IPS-15b (cell line): ENCODE measurements at regions not wholly inside any gene's neighbourhood (a gene's known extent, or its start where the extent isn't known, plus 50 kb on each side); places are given as distances from the start of the nearest gene placed in this dataset.

Experiments used
- H3K27me3 ChIP-seq: one replicate; pipeline ENCODE4 v1.6.1; 2013; ENCODE audit warnings: low read length; ENCODE audit not compliant: control insufficient read depth, insufficient read depth
- H3K36me3 ChIP-seq: one replicate; pipeline ENCODE4 v1.6.1; 2013; ENCODE audit warnings: low read length; ENCODE audit not compliant: control insufficient read depth, insufficient read depth
- H3K4me1 ChIP-seq: one replicate; pipeline ENCODE4 v1.6.1; 2013; ENCODE audit warnings: mild to moderate bottlenecking, low read length; ENCODE audit not compliant: control insufficient read depth, insufficient read depth
- H3K4me3 ChIP-seq: one replicate; pipeline ENCODE4 v1.5.1; 2013; ENCODE audit warnings: low read depth, low read length
- H3K9ac ChIP-seq: one replicate; pipeline ENCODE4 v1.6.1; 2013; ENCODE audit warnings: low read depth, mild to moderate bottlenecking, low read length
- H3K9me3 ChIP-seq: one replicate; pipeline ENCODE4 v1.6.1; 2013; ENCODE audit warnings: mild to moderate bottlenecking, low read length; ENCODE audit not compliant: control insufficient read depth, insufficient read depth

GRCh38 chr13:74444161-74444571, 310.0 kb upstream of the KLF12 start:
- H3K9me3 ChIP-seq = no peaks in the 10 kb centered on the region
- H3K27me3 ChIP-seq = no peaks in the 10 kb centered on the region
- H3K4me1 ChIP-seq = no peaks in the 10 kb centered on the region
- no peak overlapping the region for H3K4me3 ChIP-seq
- no peak overlapping the region for H3K9ac ChIP-seq
- H3K36me3 ChIP-seq = no peaks in the 10 kb centered on the region

GRCh38 chr13:74443631-74444030, 309.4 kb upstream of the KLF12 start:
- H3K9me3 ChIP-seq = no peaks in the 10 kb centered on the region
- no peaks in the 10 kb centered on the region for H3K27me3 ChIP-seq
- no peak overlapping the region for H3K4me3 ChIP-seq
- H3K4me1 ChIP-seq = no peaks in the 10 kb centered on the region
- H3K9ac ChIP-seq = no peak overlapping the region
- no peaks in the 10 kb centered on the region for H3K36me3 ChIP-seq

- no peak overlapping the region for H3K4me3 ChIP-seq
- H3K36me3 ChIP-seq = no peaks in the 10 kb centered on the region
- H3K9me3 ChIP-seq = no peaks in the 10 kb centered on the region
- no peaks in the 10 kb centered on the region for H3K4me1 ChIP-seq
- H3K9ac ChIP-seq = no peak overlapping the region
- H3K27me3 ChIP-seq = no peaks in the 10 kb centered on the region
Observed at GRCh38 chr13:74442751-74443150, 308.5 kb upstream of the KLF12 start.

GRCh38 chr13:74438901-74439300, 304.7 kb upstream of the KLF12 start:
- H3K4me1 ChIP-seq = no peaks in the 10 kb centered on the region
- no peak overlapping the region for H3K4me3 ChIP-seq
- H3K36me3 ChIP-seq = no peaks in the 10 kb centered on the region
- no peak overlapping the region for H3K9ac ChIP-seq
- H3K9me3 ChIP-seq = no peaks in the 10 kb centered on the region
- H3K27me3 ChIP-seq = no peaks in the 10 kb centered on the region

GRCh38 chr13:74434782-74435181, 300.6 kb upstream of the KLF12 start:
- Histone ChIP-seq H3K4me1 (no peaks in the 10 kb centered on the region), H3K4me3 (no peak overlapping the region), H3K27me3 (no peaks in the 10 kb centered on the region), H3K36me3 (no peaks in the 10 kb centered on the region), H3K9me3 (no peaks in the 10 kb centered on the region), H3K9ac (no peak overlapping the region)

- Histone ChIP-seq H3K27me3 (no peaks in the 10 kb centered on the region), H3K36me3 (no peaks in the 10 kb centered on the region), H3K4me3 (no peak overlapping the region), H3K9me3 (no peaks in the 10 kb centered on the region), H3K4me1 (no peaks in the 10 kb centered on the region), H3K9ac (no peak overlapping the region)
Observed at GRCh38 chr13:74424455-74424854, 290.3 kb upstream of the KLF12 start.

GRCh38 chr13:74423434-74423833, 289.2 kb upstream of the KLF12 start:
- no peak overlapping the region for H3K9ac ChIP-seq
- H3K27me3 ChIP-seq = no peaks in the 10 kb centered on the region
- H3K4me1 ChIP-seq = no peaks in the 10 kb centered on the region
- no peaks in the 10 kb centered on the region for H3K36me3 ChIP-seq
- no peaks in the 10 kb centered on the region for H3K9me3 ChIP-seq
- no peak overlapping the region for H3K4me3 ChIP-seq

- H3K36me3 ChIP-seq = no peaks in the 10 kb centered on the region
- H3K4me3 ChIP-seq = no peak overlapping the region
- H3K9ac ChIP-seq = no peak overlapping the region
- no peaks in the 10 kb centered on the region for H3K27me3 ChIP-seq
- H3K9me3 ChIP-seq = no peaks in the 10 kb centered on the region
- H3K4me1 ChIP-seq = no peaks in the 10 kb centered on the region
Observed at GRCh38 chr13:74414458-74414857, 280.3 kb upstream of the KLF12 start.

- no peak overlapping the region for H3K4me3 ChIP-seq
- no peaks in the 10 kb centered on the region for H3K36me3 ChIP-seq
- no peaks in the 10 kb centered on the region for H3K9me3 ChIP-seq
- no peak overlapping the region for H3K9ac ChIP-seq
- H3K4me1 ChIP-seq = no peaks in the 10 kb centered on the region
- no peaks in the 10 kb centered on the region for H3K27me3 ChIP-seq
Observed at GRCh38 chr13:74413482-74413881, 279.3 kb upstream of the KLF12 start.

- Histone ChIP-seq H3K27me3 (no peaks in the 10 kb centered on the region), H3K4me3 (no peak overlapping the region), H3K9ac (no peak overlapping the region), H3K36me3 (no peaks in the 10 kb centered on the region), H3K9me3 (no peaks in the 10 kb centered on the region), H3K4me1 (no peaks in the 10 kb centered on the region)
Observed at GRCh38 chr13:74409551-74409950, 275.3 kb upstream of the KLF12 start.

- no peaks in the 10 kb centered on the region for H3K4me1 ChIP-seq
- no peak overlapping the region for H3K9ac ChIP-seq
- no peaks in the 10 kb centered on the region for H3K27me3 ChIP-seq
- H3K36me3 ChIP-seq = no peaks in the 10 kb centered on the region
- H3K9me3 ChIP-seq = no peaks in the 10 kb centered on the region
- no peak overlapping the region for H3K4me3 ChIP-seq
Observed at GRCh38 chr13:74406420-74406819, 272.2 kb upstream of the KLF12 start.

GRCh38 chr13:74398599-74398998, 264.4 kb upstream of the KLF12 start:
- Histone ChIP-seq H3K9ac (no peak overlapping the region), H3K36me3 (no peaks in the 10 kb centered on the region)

GRCh38 chr13:74389056-74389455, 254.9 kb upstream of the KLF12 start:
- no peaks in the 10 kb centered on the region for H3K9me3 ChIP-seq
- H3K9ac ChIP-seq = no peak overlapping the region
- no peaks in the 10 kb centered on the region for H3K27me3 ChIP-seq
- no peaks in the 10 kb centered on the region for H3K36me3 ChIP-seq
- no peak overlapping the region for H3K4me3 ChIP-seq
- H3K4me1 ChIP-seq = no peaks in the 10 kb centered on the region

More at GRCh38 chr13:74398599-74398998, 264.4 kb upstream of the KLF12 start:
- Histone ChIP-seq H3K4me1 (no peaks in the 10 kb centered on the region), H3K9me3 (no peaks in the 10 kb centered on the region), H3K27me3 (no peaks in the 10 kb centered on the region), H3K4me3 (no peak overlapping the region)
